Uterus (tissue), 2 donors: ENCODE measurements at regions not wholly inside any gene's neighbourhood (a gene's known extent, or its start where the extent isn't known, plus 50 kb on each side); places are given as distances from the start of the nearest gene placed in this dataset.

Experiments
- CTCF ChIP-seq, 4 experiments: fragments of 200-600 bp in 2 of 4; fragments of 450-650 bp in 2 of 4; sonication (generic) in 2 of 4; IDR thresholded peaks; one replicate each; pipeline ENCODE4 v1.5.1; 2016 to 2019; ENCODE audit warnings: antibody characterized with exemption in 4 of 4, mild to moderate bottlenecking in 2 of 4, moderate library complexity in 1 of 4
- POLR2A ChIP-seq, 2 donors: fragments of 450-650 bp; IDR thresholded peaks; one replicate each; pipeline ENCODE4 v1.6.1; 2016; ENCODE audit warnings: antibody characterized with exemption in 2 of 2, mild to moderate bottlenecking in 1 of 2, moderate library complexity in 1 of 2

GRCh38 chr20:52280407-52280806 lies 88.8 kb upstream of the ZFP64 start:
- TF ChIP-seq CTCF (IDR thresholded peaks at IDR 0.05) (no peak), POLR2A (IDR thresholded peaks at IDR 0.05) (no peak)
